IMR-90 (cell line): ENCODE measurements at regions not wholly inside any gene's neighbourhood (a gene's known extent, or its start where the extent isn't known, plus 50 kb on each side); places are given as distances from the start of the nearest gene placed in this dataset.

Experiments used
- ATAC-seq: fragments of 200-7000 bp; cut with Tn5 transposase; 2 replicates; pipeline ENCODE4 v1.9.1; 2020; ENCODE audit warnings: low read depth, mild to moderate bottlenecking, moderate library complexity
- BruUV-seq: library from RNA; stranded (reverse); fragments of 400-500 nt; replicated peaks from 2 replicates; lab custom pipeline; 2021; lab: Mats Ljungman, UMichigan
- CTCF ChIA-PET: fragments of 300-600 bp; formaldehyde crosslinking; extraction: SDS; loops from one replicate; lab custom pipeline; 2021; ENCODE audit warnings: antibody characterized with exemption; lab: Yijun Ruan, JAX
- POLR2A ChIA-PET: fragments of 300-600 bp; sonication (Branson Sonifier 250); formaldehyde crosslinking; loops from one replicate; lab custom pipeline; 2022; ENCODE audit warnings: antibody characterized with exemption; ENCODE audit not compliant: unreplicated experiment; lab: Charles Lee
- DNase-seq: peaks from one replicate; pipeline ENCODE4 v3.0.0; 2013
- H2AFZ ChIP-seq: replicated peaks from 2 replicates; pipeline ENCODE3; 2013; ENCODE audit warnings: low read length, mild to moderate bottlenecking; ENCODE audit not compliant: poor library complexity
- H2AK5ac ChIP-seq: 2 replicates; pipeline ENCODE4 v1.6.1; 2013; ENCODE audit warnings: low read depth, low read length, inconsistent platforms
- H2AK9ac ChIP-seq: replicated peaks from 2 replicates; pipeline ENCODE3; 2013; ENCODE audit warnings: mild to moderate bottlenecking, low read depth, low read length, moderate library complexity; ENCODE audit not compliant: poor library complexity
- H2BK120ac ChIP-seq: 2 replicates; pipeline ENCODE4 v1.6.1; 2013; ENCODE audit warnings: low read depth, low read length, inconsistent platforms
- H2BK15ac ChIP-seq: 3 replicates; pipeline ENCODE4 v1.6.1; 2013; ENCODE audit warnings: low read depth, low read length, inconsistent platforms
- H2BK20ac ChIP-seq: 2 replicates; pipeline ENCODE4 v1.6.1; 2013; ENCODE audit warnings: low read depth, mild to moderate bottlenecking, inconsistent platforms, low read length, moderate library complexity
- H2BK5ac ChIP-seq: 2 replicates; pipeline ENCODE4 v1.6.1; 2013; ENCODE audit warnings: mild to moderate bottlenecking, low read depth, low read length, inconsistent platforms; ENCODE audit not compliant: poor library complexity, severe bottlenecking
- H3K14ac ChIP-seq: replicated peaks from 2 replicates; pipeline ENCODE4 v1.6.1; 2013; ENCODE audit warnings: low read depth, low read length, inconsistent platforms
- H3K18ac ChIP-seq: 2 replicates; pipeline ENCODE4 v1.6.1; 2013; ENCODE audit warnings: low read depth, low read length, control low read depth
- H3K23ac ChIP-seq: 2 replicates; pipeline ENCODE4 v1.6.1; 2013; ENCODE audit warnings: low read depth, low read length, inconsistent platforms
- H3K27ac ChIP-seq: 2 replicates; pipeline ENCODE4 v1.5.1; 2013; ENCODE audit warnings: mild to moderate bottlenecking, control low read depth, low read length; ENCODE audit not compliant: insufficient read depth
- H3K27me3 ChIP-seq: 2 replicates; pipeline ENCODE4 v1.6.1; 2013; ENCODE audit warnings: low read length; ENCODE audit not compliant: control insufficient read depth, insufficient read depth
- H3K36me3 ChIP-seq: 2 replicates; pipeline ENCODE4 v1.6.1; 2013; ENCODE audit warnings: low read length, mixed read lengths; ENCODE audit not compliant: control insufficient read depth, insufficient read depth
- H3K4ac ChIP-seq: 2 replicates; pipeline ENCODE4 v1.6.1; 2013; ENCODE audit warnings: low read depth, low read length, inconsistent platforms
- H3K4me1 ChIP-seq: 2 replicates; pipeline ENCODE4 v1.6.1; 2013; ENCODE audit warnings: low read length, mixed read lengths; ENCODE audit not compliant: control insufficient read depth, insufficient read depth
- H3K4me2 ChIP-seq: 2 replicates; pipeline ENCODE4 v1.6.1; 2013; ENCODE audit warnings: low read depth, mild to moderate bottlenecking, control low read depth, low read length, moderate library complexity
- H3K4me3 ChIP-seq: 2 replicates; pipeline ENCODE4 v1.5.1; 2013; ENCODE audit warnings: low read depth, mild to moderate bottlenecking, control low read depth, low read length, moderate library complexity; ENCODE audit not compliant: insufficient read depth
- H3K56ac ChIP-seq: 2 replicates; pipeline ENCODE4 v1.6.1; 2013; ENCODE audit warnings: low read length, inconsistent platforms; ENCODE audit not compliant: insufficient read depth; ENCODE audit errors: extremely low read depth
- H3K79me1 ChIP-seq, 2 experiments: 2 replicates each; pipeline ENCODE4 v1.6.1; 2013; ENCODE audit warnings: low read length in 2 of 2, inconsistent platforms in 1 of 2, low read depth in 1 of 2
- H3K9ac ChIP-seq: 2 replicates; pipeline ENCODE4 v1.6.1; 2013; ENCODE audit warnings: low read depth, low read length, control low read depth
- H3K9me1 ChIP-seq: 2 replicates; pipeline ENCODE4 v1.6.1; 2013; ENCODE audit warnings: low read length, inconsistent platforms; ENCODE audit not compliant: insufficient read depth
- H3K9me3 ChIP-seq: 2 replicates; pipeline ENCODE4 v1.6.1; 2013; ENCODE audit warnings: low read length; ENCODE audit not compliant: control insufficient read depth, insufficient read depth
- H4K20me1 ChIP-seq: 2 replicates; pipeline ENCODE4 v1.6.1; 2013; ENCODE audit warnings: low read length, inconsistent platforms; ENCODE audit not compliant: insufficient read depth
- H4K5ac ChIP-seq: 2 replicates; pipeline ENCODE4 v1.6.1; 2013; ENCODE audit warnings: mild to moderate bottlenecking, low read depth, low read length, control low read depth
- H4K8ac ChIP-seq, 2 experiments: 2 replicates each; pipeline ENCODE4 v1.6.1; 2013; ENCODE audit warnings: low read depth in 2 of 2, low read length in 2 of 2, control low read depth in 1 of 2, inconsistent platforms in 1 of 2
- H4K91ac ChIP-seq: 2 replicates; pipeline ENCODE4 v1.6.1; 2013; ENCODE audit warnings: low read depth, low read length, inconsistent platforms; ENCODE audit not compliant: insufficient read depth
- BHLHE40 ChIP-seq: fragments of 150-350 bp; IDR thresholded peaks from 2 replicates; pipeline ENCODE4 v1.6.1; 2016; ENCODE audit warnings: mild to moderate bottlenecking, low read depth, low read length
- CEBPB ChIP-seq: IDR thresholded peaks from 2 replicates; pipeline ENCODE4 v1.6.1; 2012; ENCODE audit warnings: low read depth, low read length, improper control_type of control experiment
- CHD1 ChIP-seq: IDR thresholded peaks from 2 replicates; pipeline ENCODE4 v1.6.1; 2012; ENCODE audit warnings: low read depth, low read length, improper control_type of control experiment
- CTCF ChIP-seq: conservative IDR thresholded peaks from 2 replicates; pipeline ENCODE4 v1.5.1; 2012; ENCODE audit warnings: mild to moderate bottlenecking, low read depth, low read length, improper control_type of control experiment
- ELK1 ChIP-seq: fragments of 150-350 bp; IDR thresholded peaks from 2 replicates; pipeline ENCODE4 v1.6.1; 2016; ENCODE audit warnings: low read depth, mild to moderate bottlenecking, low read length, moderate library complexity, borderline replicate concordance
- MAFK ChIP-seq: IDR thresholded peaks from 2 replicates; pipeline ENCODE4 v1.6.1; 2012; ENCODE audit warnings: low read depth, low read length, improper control_type of control experiment
- MAZ ChIP-seq: IDR thresholded peaks from 2 replicates; pipeline ENCODE4 v1.6.1; 2012; ENCODE audit warnings: low read depth, mild to moderate bottlenecking, low read length, improper control_type of control experiment, moderate library complexity, borderline replicate concordance
- MXI1 ChIP-seq: IDR thresholded peaks from 2 replicates; pipeline ENCODE4 v1.6.1; 2012; ENCODE audit warnings: low read depth, mild to moderate bottlenecking, low read length, moderate library complexity, borderline replicate concordance
- NFE2L2 ChIP-seq: fragments of 150-350 bp; IDR thresholded peaks from 2 replicates; pipeline ENCODE4 v1.6.1; 2016; ENCODE audit warnings: low read depth, mild to moderate bottlenecking, low read length
- POLR2A ChIP-seq: IDR thresholded peaks from 2 replicates; pipeline ENCODE4 v1.6.1; 2012; ENCODE audit warnings: mild to moderate bottlenecking, low read depth, low read length
- RAD21 ChIP-seq: IDR thresholded peaks from 2 replicates; pipeline ENCODE4 v1.6.1; 2012; ENCODE audit warnings: low read length, improper control_type of control experiment
- RCOR1 ChIP-seq: IDR thresholded peaks from 2 replicates; pipeline ENCODE4 v1.6.1; 2012; ENCODE audit warnings: mild to moderate bottlenecking, low read length, improper control_type of control experiment; ENCODE audit not compliant: insufficient replicate concordance
- RFX5 ChIP-seq: IDR thresholded peaks from 2 replicates; pipeline ENCODE4 v1.8.0; 2012; ENCODE audit warnings: low read depth, mild to moderate bottlenecking, low read length, moderate library complexity
- SMC3 ChIP-seq: fragments of 150-350 bp; IDR thresholded peaks from 2 replicates; pipeline ENCODE4 v1.6.1; 2016; ENCODE audit warnings: low read depth, mild to moderate bottlenecking, antibody characterized with exemption, low read length, moderate library complexity
- WGBS, 2 experiments: methylation state at CpG; one replicate each; pipeline versions ENCODE4 v1.1.5 to v1.1.7; 2013; ENCODE audit warnings: missing lambda C conversion rate in 2 of 2; ENCODE audit not compliant: insufficient read length in 1 of 2; ENCODE audit errors: extremely low coverage in 2 of 2; 5-methylcytosine and 5-hydroxymethylcytosine counted together
- dilution Hi-C: fragments of 300-500 bp; cut with HindIII; formaldehyde crosslinking; loops from one replicate; pipeline ENCODE4 v1.14.3; 2018; ENCODE audit warnings: low sequenced_read_pairs; ENCODE audit not compliant: unreplicated experiment
- in situ Hi-C: fragments of 300-500 bp; cut with MboI; formaldehyde crosslinking; loops from 3 replicates; pipeline ENCODE4 v1.14.3; 2019; ENCODE audit warnings: low sequenced_read_pairs, inconsistent platforms, mixed read lengths
- intact Hi-C: fragments of 100-400 bp; cut with micrococcal nuclease; formaldehyde crosslinking; loops from 2 replicates; pipeline ENCODE4 v1.10.0; 2022
- TF ChIP-seq, protein P1 (sequence below): fragments of 150-350 bp; IDR thresholded peaks from 2 replicates; pipeline ENCODE4 v1.6.1; 2017; ENCODE audit warnings: mild to moderate bottlenecking, antibody characterized with exemption, low read length, low read depth

DNA sequence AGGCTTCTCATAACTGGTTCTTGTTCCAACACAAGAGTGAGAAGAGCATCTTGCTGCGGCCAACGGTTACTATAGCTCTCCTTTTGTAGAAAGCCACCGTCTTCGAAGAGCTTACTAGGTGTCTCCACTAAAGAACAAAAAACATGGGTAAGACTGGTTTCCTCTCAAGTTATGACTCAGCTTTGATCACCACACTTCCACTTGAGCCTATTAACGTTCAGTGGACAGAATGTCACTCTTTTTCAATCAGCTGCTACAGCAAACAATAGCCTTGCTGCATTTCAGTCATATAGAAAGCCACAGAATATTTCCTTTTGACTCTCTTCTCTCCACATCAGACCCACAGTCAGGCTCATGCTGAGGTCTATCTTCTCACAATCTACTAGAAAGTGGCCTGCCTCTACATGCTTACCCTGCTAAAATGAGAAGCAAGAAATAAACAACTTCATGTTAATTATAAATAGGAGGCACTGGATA lies 243.5 kb upstream of the PREP start:
- Histone ChIP-seq H3K4me1 (no peaks in the 10 kb centered on the region), H2BK5ac (no peak overlapping the region), H4K20me1 (no peaks in the 10 kb centered on the region), H2BK15ac (no peak overlapping the region), H3K56ac (no peak overlapping the region), H4K5ac (no peak overlapping the region), H3K27ac (no peak overlapping the region), H3K9me3 (no peaks in the 10 kb centered on the region), H2AK5ac (no peak overlapping the region), H3K4ac (no peak overlapping the region), H3K4me2 (no peak overlapping the region), H2AK9ac (no peak overlapping the region), H3K27me3 (no peaks in the 10 kb centered on the region; the same call in 1 of the 2 replicates), H4K8ac (no peak overlapping the region), H2BK120ac (no peak overlapping the region), H4K91ac (no peak overlapping the region), H3K79me1 (no peaks in the 10 kb centered on the region), H3K36me3 (no peaks in the 10 kb centered on the region), H2BK20ac (no peak overlapping the region), H2AFZ (no peak overlapping the region), H3K9me1 (no peaks in the 10 kb centered on the region), H3K14ac (0 out of 2 replicates have a peak overlapping the region, but pooled peaks have one; percentile 24), H3K18ac (no peak overlapping the region), H3K9ac (no peak overlapping the region), H3K23ac (no peak overlapping the region), H3K4me3 (no peak overlapping the region)
- no TSS peak for BruUV-seq
- intact Hi-C loops = no loop called here
- DNase-seq (peak; percentile 13), ATAC-seq (no peak)
- CTCF ChIA-PET = no interaction called here
- POLR2A ChIA-PET = no interaction called here
- dilution Hi-C loops = no loop called here
- no peak for TF ChIP-seq NFE2L2
- no peak for TF ChIP-seq BHLHE40
- TF ChIP-seq RFX5 = no peak
- TF ChIP-seq MAZ = no peak
- TF ChIP-seq SMC3 = no peak
- TF ChIP-seq RAD21 = no peak
- TF ChIP-seq, protein P1, sequence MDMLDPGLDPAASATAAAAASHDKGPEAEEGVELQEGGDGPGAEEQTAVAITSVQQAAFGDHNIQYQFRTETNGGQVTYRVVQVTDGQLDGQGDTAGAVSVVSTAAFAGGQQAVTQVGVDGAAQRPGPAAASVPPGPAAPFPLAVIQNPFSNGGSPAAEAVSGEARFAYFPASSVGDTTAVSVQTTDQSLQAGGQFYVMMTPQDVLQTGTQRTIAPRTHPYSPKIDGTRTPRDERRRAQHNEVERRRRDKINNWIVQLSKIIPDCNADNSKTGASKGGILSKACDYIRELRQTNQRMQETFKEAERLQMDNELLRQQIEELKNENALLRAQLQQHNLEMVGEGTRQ = no peak
- TF ChIP-seq RCOR1 = no peak
- TF ChIP-seq ELK1 = no peak
- no peak for TF ChIP-seq CHD1
- no peak for TF ChIP-seq CEBPB
- no peak for TF ChIP-seq MAFK
- no peak for TF ChIP-seq POLR2A
- no peak for TF ChIP-seq CTCF
- no peak for TF ChIP-seq MXI1
- in situ Hi-C loops = no loop called here
- 100% methylated on average over 4 of the region's 5 CpGs; no CpG with 5 or more reads in 1 of the 2 experiments for WGBS, 2 experiments
